Activated CD4-positive, alpha-beta T cell treated with anti-CD3 and anti-CD28 coated beads for 36 hours (primary cell): ENCODE measurements at regions not wholly inside any gene's neighbourhood (a gene's known extent, or its start where the extent isn't known, plus 50 kb on each side); places are given as distances from the start of the nearest gene placed in this dataset.

Experiments
- ATAC-seq: fragments of 200-7000 bp; cut with Tn5 transposase; one replicate; pipeline ENCODE4 v1.10.0; 2021; ENCODE audit warnings: mild to moderate bottlenecking, moderate library complexity
- CTCF ChIA-PET: fragments of 350-600 bp; sonication (Branson Sonifier 250); formaldehyde crosslinking; loops from one replicate; lab custom pipeline; 2021; ENCODE audit warnings: antibody characterized with exemption; lab: Charles Lee
- POLR2A ChIA-PET: fragments of 350-600 bp; sonication (Branson Sonifier 250); formaldehyde crosslinking; loops from one replicate; lab custom pipeline; 2021; ENCODE audit warnings: antibody characterized with exemption, inconsistent platforms; lab: Charles Lee
- DNase-seq: peaks from one replicate; pipeline ENCODE4 v3.0.0-alpha.2; 2020
- H3K27ac Mint-ChIP-seq: one replicate; pipeline ENCODE4 v1.8.0; 2021; ENCODE audit warnings: mixed read lengths
- H3K27me3 Mint-ChIP-seq: one replicate; pipeline ENCODE4 v1.8.0; 2021; ENCODE audit warnings: mixed read lengths
- H3K36me3 Mint-ChIP-seq: one replicate; pipeline ENCODE4 v1.8.0; 2021; ENCODE audit warnings: low read depth, mixed read lengths
- H3K4me1 Mint-ChIP-seq: one replicate; pipeline ENCODE4 v1.8.0; 2021; ENCODE audit warnings: mixed read lengths
- H3K4me3 Mint-ChIP-seq: one replicate; pipeline ENCODE4 v1.8.0; 2021; ENCODE audit warnings: mild to moderate bottlenecking, moderate library complexity, mixed read lengths
- H3K9me3 Mint-ChIP-seq: one replicate; pipeline ENCODE4 v1.8.0; 2021; ENCODE audit warnings: low read depth, mixed read lengths
- intact Hi-C, 2 experiments: fragments of 100-400 bp; cut with DNase I in 1 of 2; cut with micrococcal nuclease in 1 of 2; formaldehyde crosslinking; loops; one replicate each; pipeline versions ENCODE4 v1.14.2 to v1.15.1; 2022 to 2024; cut with DNase I, micrococcal nuclease

GRCh38 chr2:155393406-155393805, 694.9 kb downstream of the KCNJ3 start:
- Mint-ChIP-seq H3K27ac (no peak overlapping the region), H3K9me3 (no peaks in the 10 kb centered on the region), H3K27me3 (peaks cover 4% of the 10 kb centered on the region), H3K4me3 (no peak overlapping the region), H3K4me1 (no peaks in the 10 kb centered on the region), H3K36me3 (no peaks in the 10 kb centered on the region)
- ChIA-PET CTCF (no interaction called here), POLR2A (no interaction called here)
- DNase-seq, result no peak
- intact Hi-C loops, result no loop called here
- no peak for ATAC-seq

- intact Hi-C loops, result no loop called here
- H3K4me1 Mint-ChIP-seq, result no peaks in the 10 kb centered on the region
- H3K9me3 Mint-ChIP-seq, result no peaks in the 10 kb centered on the region
- no peak overlapping the region for H3K27ac Mint-ChIP-seq
- H3K4me3 Mint-ChIP-seq, result no peak overlapping the region
- no peaks in the 10 kb centered on the region for H3K36me3 Mint-ChIP-seq
- DNase-seq, result no peak
- H3K27me3 Mint-ChIP-seq, result peaks cover 8% of the 10 kb centered on the region
- ChIA-PET CTCF (interaction anchor here (2.3 kb wide), 1 partner anchor 15 kb away, joined by 9 read pairs; no protein-coding TSS in a partner anchor), POLR2A (no interaction called here)
- no peak for ATAC-seq
Observed at GRCh38 chr2:155391613-155392130, 693.2 kb downstream of the KCNJ3 start.

- Mint-ChIP-seq H3K36me3 (no peaks in the 10 kb centered on the region), H3K27me3 (peaks cover 8% of the 10 kb centered on the region), H3K4me1 (no peaks in the 10 kb centered on the region), H3K9me3 (no peaks in the 10 kb centered on the region), H3K4me3 (no peak overlapping the region), H3K27ac (no peak overlapping the region)
- DNase-seq, result no peak
- ATAC-seq, result no peak
- intact Hi-C loops, result no loop called here
- POLR2A ChIA-PET, result no interaction called here
- CTCF ChIA-PET, result no interaction called here
Observed at GRCh38 chr2:155389224-155389623, 690.7 kb downstream of the KCNJ3 start.

- intact Hi-C loops, result no loop called here
- H3K4me1 Mint-ChIP-seq, result peaks cover under 1% of the 10 kb centered on the region
- no peak overlapping the region for H3K27ac Mint-ChIP-seq
- peaks cover 6% of the 10 kb centered on the region for H3K27me3 Mint-ChIP-seq
- H3K36me3 Mint-ChIP-seq, result no peaks in the 10 kb centered on the region
- DNase-seq, result no peak
- ChIA-PET POLR2A (no interaction called here), CTCF (interaction anchor here (0.9 kb wide), 1 partner anchor 12 kb away, joined by 3 read pairs; no protein-coding TSS in a partner anchor)
- H3K4me3 Mint-ChIP-seq, result no peak overlapping the region
- ATAC-seq, result peak; percentile 42
- no peaks in the 10 kb centered on the region for H3K9me3 Mint-ChIP-seq
Observed at GRCh38 chr2:155384555-155385123, 686.1 kb downstream of the KCNJ3 start.

- Mint-ChIP-seq H3K27ac (no peak overlapping the region), H3K4me3 (no peak overlapping the region), H3K4me1 (peaks cover 12% of the 10 kb centered on the region), H3K36me3 (no peaks in the 10 kb centered on the region), H3K27me3 (peaks cover 2% of the 10 kb centered on the region), H3K9me3 (no peaks in the 10 kb centered on the region)
- ChIA-PET POLR2A (no interaction called here), CTCF (interaction anchor here (1.3 kb wide), 1 partner anchor 10 kb away, joined by 3 read pairs; no protein-coding TSS in a partner anchor)
- ATAC-seq (no peak), DNase-seq (no peak)
- intact Hi-C loops, result no loop called here
Observed at GRCh38 chr2:155382776-155383175, 684.3 kb downstream of the KCNJ3 start.

- DNase-seq (no peak), ATAC-seq (no peak)
- ChIA-PET CTCF (no interaction called here), POLR2A (no interaction called here)
- Mint-ChIP-seq H3K4me3 (no peak overlapping the region), H3K36me3 (no peaks in the 10 kb centered on the region), H3K4me1 (peaks cover 13% of the 10 kb centered on the region), H3K27me3 (no peaks in the 10 kb centered on the region), H3K27ac (no peak overlapping the region), H3K9me3 (no peaks in the 10 kb centered on the region)
- intact Hi-C loops, result no loop called here
Observed at GRCh38 chr2:155381436-155381835, 682.9 kb downstream of the KCNJ3 start.

- intact Hi-C loops, result loop anchor here (5.0 to 10.0 kb wide), 7 partner anchors 275 to 1813 kb away; partner anchors contain the start of gene NR4A2 (in 2 of the 2)
- DNase-seq (no peak), ATAC-seq (no peak)
- H3K9me3 Mint-ChIP-seq, result no peaks in the 10 kb centered on the region
- peak overlapping the region; percentile 1 for H3K27ac Mint-ChIP-seq
- no peak overlapping the region for H3K4me3 Mint-ChIP-seq
- no peaks in the 10 kb centered on the region for H3K36me3 Mint-ChIP-seq
- H3K27me3 Mint-ChIP-seq, result peaks cover 2% of the 10 kb centered on the region
- ChIA-PET POLR2A (no interaction called here), CTCF (no interaction called here)
- peaks cover 13% of the 10 kb centered on the region for H3K4me1 Mint-ChIP-seq
Observed at GRCh38 chr2:155379494-155379893, 681.0 kb downstream of the KCNJ3 start.

GRCh38 chr2:155377931-155378444, 679.5 kb downstream of the KCNJ3 start:
- Mint-ChIP-seq H3K4me3 (no peak overlapping the region), H3K4me1 (peaks cover 13% of the 10 kb centered on the region), H3K27me3 (peaks cover 2% of the 10 kb centered on the region), H3K27ac (no peak overlapping the region), H3K9me3 (no peaks in the 10 kb centered on the region), H3K36me3 (no peaks in the 10 kb centered on the region)
- intact Hi-C loops, result loop anchor here (1.0 to 10.0 kb wide), 10 partner anchors 277 to 1815 kb away; partner anchors contain the start of gene NR4A2 (in 2 of the 2)
- CTCF ChIA-PET, result interaction anchor here (0.5 to 2.7 kb wide), 5 partner anchors 10 to 1816 kb away, joined by 3 to 16 read pairs (median 8); no protein-coding TSS in a partner anchor
- POLR2A ChIA-PET, result no interaction called here
- peak; percentile 22 for DNase-seq
- ATAC-seq, result peak; percentile 84

- Mint-ChIP-seq H3K4me1 (peaks cover 13% of the 10 kb centered on the region), H3K27ac (no peak overlapping the region), H3K36me3 (no peaks in the 10 kb centered on the region), H3K9me3 (no peaks in the 10 kb centered on the region), H3K4me3 (no peak overlapping the region), H3K27me3 (peaks cover 2% of the 10 kb centered on the region)
- DNase-seq (no peak), ATAC-seq (no peak)
- intact Hi-C loops, result loop anchor here (1.0 to 10.0 kb wide), 10 partner anchors 278 to 1816 kb away; partner anchors contain the start of gene NR4A2 (in 2 of the 2)
- ChIA-PET POLR2A (no interaction called here), CTCF (interaction anchor here (0.5 to 2.7 kb wide), 7 partner anchors 9 to 1816 kb away, joined by 3 to 16 read pairs (median 6); no protein-coding TSS in a partner anchor)
Observed at GRCh38 chr2:155377266-155377680, 678.8 kb downstream of the KCNJ3 start.

GRCh38 chr2:155372969-155373368, 674.5 kb downstream of the KCNJ3 start:
- H3K36me3 Mint-ChIP-seq, result no peaks in the 10 kb centered on the region
- H3K27ac Mint-ChIP-seq, result no peak overlapping the region
- DNase-seq (no peak), ATAC-seq (no peak)
- peaks cover 3% of the 10 kb centered on the region for H3K4me1 Mint-ChIP-seq
- intact Hi-C loops, result loop anchor here (5.0 to 10.0 kb wide), 6 partner anchors 282 to 1522 kb away; partner anchors contain the start of gene NR4A2 (in 2 of the 2)
- H3K9me3 Mint-ChIP-seq, result no peaks in the 10 kb centered on the region
- ChIA-PET CTCF (interaction anchor here (0.7 to 1.3 kb wide), 4 partner anchors 10 to 1808 kb away, joined by 3 read pairs; no protein-coding TSS in a partner anchor), POLR2A (no interaction called here)
- H3K27me3 Mint-ChIP-seq, result peaks cover 5% of the 10 kb centered on the region
- H3K4me3 Mint-ChIP-seq, result no peak overlapping the region

- Mint-ChIP-seq H3K36me3 (no peaks in the 10 kb centered on the region), H3K9me3 (no peaks in the 10 kb centered on the region), H3K27ac (no peak overlapping the region), H3K27me3 (peaks cover 3% of the 10 kb centered on the region), H3K4me3 (no peak overlapping the region), H3K4me1 (no peaks in the 10 kb centered on the region)
- intact Hi-C loops, result no loop called here
- ChIA-PET POLR2A (no interaction called here), CTCF (interaction anchor here (0.6 to 1.5 kb wide), 5 partner anchors 7 to 1825 kb away, joined by 3 to 8 read pairs (median 3); no protein-coding TSS in a partner anchor)
- ATAC-seq (no peak), DNase-seq (no peak)
Observed at GRCh38 chr2:155368934-155369333, 670.4 kb downstream of the KCNJ3 start.
